GM12878 (cell line): ENCODE measurements at regions not wholly inside any gene's neighbourhood (a gene's known extent, or its start where the extent isn't known, plus 50 kb on each side); places are given as distances from the start of the nearest gene placed in this dataset.

ENCODE experiments used
- ATAC-seq: fragments of 200-7000 bp; cut with Tn5 transposase; 3 replicates; pipeline ENCODE4 v1.9.1; 2020; ENCODE audit warnings: mild to moderate bottlenecking, moderate library complexity
- BruUV-seq: library from RNA; stranded (reverse); fragments of 400-500 nt; replicated peaks from 2 replicates; lab custom pipeline; 2021; lab: Mats Ljungman, UMichigan
- CTCF ChIA-PET: fragments of 300-600 bp; sonication (Branson Sonifier 250); formaldehyde crosslinking; extraction: SDS; loops from one replicate; lab custom pipeline; 2021; ENCODE audit warnings: inconsistent platforms; lab: Yijun Ruan, JAX
- POLR2A ChIA-PET: fragments of 350-600 bp; formaldehyde crosslinking; extraction: SDS; loops from one replicate; lab custom pipeline; 2021; ENCODE audit warnings: inconsistent platforms; lab: Charles Lee
- RAD21 ChIA-PET: fragments of 300-600 bp; sonication (Branson Sonifier 250); formaldehyde crosslinking; loops from one replicate; lab custom pipeline; 2023; ENCODE audit warnings: antibody characterized with exemption; ENCODE audit not compliant: unreplicated experiment; lab: Charles Lee
- SMC1A ChIA-PET: fragments of 300-600 bp; sonication (Branson Sonifier 250); formaldehyde crosslinking; loops from one replicate; lab custom pipeline; 2023; ENCODE audit not compliant: unreplicated experiment, uncharacterized antibody; lab: Charles Lee
- DNase-seq: peaks from one replicate; pipeline ENCODE4 v3.0.0-alpha.2; 2011; ENCODE audit warnings: low read depth, low spot score
- FAIRE-seq: peaks from 3 replicates; lab custom pipeline; 2011; peaks lifted over from hg19 to GRCh38; lab: Jason Lieb, UNC
- H2AFZ ChIP-seq: 2 replicates; pipeline ENCODE4 v1.6.0; 2011; ENCODE audit warnings: low read depth, low read length, control low read depth; ENCODE audit not compliant: control insufficient read depth
- H3K27ac ChIP-seq: 2 replicates; pipeline ENCODE4 v1.5.1; 2011; ENCODE audit warnings: control low read depth; ENCODE audit not compliant: control insufficient read depth, insufficient read depth
- H3K27me3 ChIP-seq, 2 experiments: replicated peaks in 1 of 2; 2 replicates each; pipeline versions ENCODE4 v1.6.0 to v1.6.1; 2011; ENCODE audit warnings: low read length in 1 of 2; ENCODE audit not compliant: control insufficient read depth in 2 of 2, insufficient read depth in 2 of 2
- H3K36me3 ChIP-seq, 2 experiments: 2 replicates each; pipeline ENCODE4 v1.5.1; 2011; ENCODE audit warnings: low read length in 1 of 2; ENCODE audit not compliant: control insufficient read depth in 2 of 2, insufficient read depth in 2 of 2
- H3K4me1 ChIP-seq: 2 replicates; pipeline ENCODE4 v1.6.1; 2011; ENCODE audit warnings: mild to moderate bottlenecking, low read length, moderate library complexity, mixed read lengths; ENCODE audit not compliant: control insufficient read depth, insufficient read depth
- H3K4me2 ChIP-seq: 2 replicates; pipeline ENCODE4 v1.6.0; 2011; ENCODE audit warnings: control low read depth; ENCODE audit not compliant: control insufficient read depth, insufficient read depth
- H3K4me3 ChIP-seq: fragments of 200-600 bp; sonication (generic); 2 replicates; pipeline ENCODE4 v1.5.1; 2016
- H3K79me2 ChIP-seq: 2 replicates; pipeline ENCODE4 v1.6.0; 2011; ENCODE audit warnings: low read length; ENCODE audit not compliant: control insufficient read depth, insufficient read depth
- H3K9ac ChIP-seq: 2 replicates; pipeline ENCODE4 v1.8.0; 2011; ENCODE audit warnings: low read length, control low read depth, mixed read lengths; ENCODE audit not compliant: control insufficient read depth, insufficient read depth
- H3K9me3 ChIP-seq: replicated peaks from 3 replicates; pipeline ENCODE4 v1.5.1; 2011; ENCODE audit warnings: mild to moderate bottlenecking, low read length; ENCODE audit not compliant: control insufficient read depth, insufficient read depth
- H4K20me1 ChIP-seq: 2 replicates; pipeline ENCODE4 v1.6.0; 2011; ENCODE audit not compliant: control insufficient read depth, insufficient read depth
- POLR2AphosphoS2 ChIP-seq: IDR thresholded peaks from 2 replicates; pipeline ENCODE4 v1.6.1; 2011; ENCODE audit warnings: low read depth, mild to moderate bottlenecking, low read length, improper control_type of control experiment, moderate library complexity
- ZBTB4 ChIP-seq: fragments of 450-650 bp; formaldehyde crosslinking; IDR thresholded peaks from 2 replicates; pipeline ENCODE4 v1.4.0; 2022; ENCODE audit warnings: mild to moderate bottlenecking, moderate library complexity
- WGBS: methylation state at CpG from one replicate; pipeline ENCODE4 v1.1.6; 2016; ENCODE audit warnings: low lambda C conversion rate; ENCODE audit not compliant: insufficient replicate concordance, insufficient coverage; ENCODE audit errors: missing lambda C conversion rate; 5-methylcytosine and 5-hydroxymethylcytosine counted together
- in situ Hi-C: fragments of 300-500 bp; cut with MboI; formaldehyde crosslinking; loops from 9 replicates; pipeline ENCODE4 v1.14.3; 2018; ENCODE audit warnings: mixed read lengths
- intact Hi-C: fragments of 100-400 bp; cut with micrococcal nuclease; formaldehyde crosslinking; loops from one replicate; pipeline ENCODE4 v1.14.2; 2022; ENCODE audit not compliant: unreplicated experiment

GRCh38 chr2:236895497-236895896 is 190.2 kb upstream of the COPS8 start (continued):
- TF ChIP-seq ZBTB4 (CRISPR knock-in tag), result no peak

- BruUV-seq, result no TSS peak
- Histone ChIP-seq H3K4me1 (no peaks in the 10 kb centered on the region), H3K9ac (no peak overlapping the region), H2AFZ (no peak overlapping the region), H3K79me2 (no peaks in the 10 kb centered on the region), H3K4me3 (no peak overlapping the region), H3K27ac (no peak overlapping the region), H3K9me3 (no peaks in the 10 kb centered on the region), H3K4me2 (no peak overlapping the region), H3K36me3 (no peaks in the 10 kb centered on the region), H4K20me1 (no peaks in the 10 kb centered on the region), H3K27me3 (peaks cover 0 to 2% of the 10 kb centered on the region in 2 experiments; a peak in 1 of 4 replicates)
- DNase-seq (no peak), ATAC-seq (no peak), FAIRE-seq (no peak)
- ChIA-PET RAD21 (no interaction called here), CTCF (no interaction called here), POLR2A (no interaction called here), SMC1A (no interaction called here)
- no peak for TF ChIP-seq POLR2AphosphoS2
- in situ Hi-C loops, result no loop called here
- intact Hi-C loops, result loop anchor here (10.0 kb wide), 1 partner anchor 158 kb away; no protein-coding TSS in a partner anchor
- WGBS, result 49% methylated on average over 5 of the region's 5 CpGs
These were observed 189.0 kb upstream of the COPS8 start for GRCh38 chr2:236896688-236897087.
